SK-N-DZ (cell line): ENCODE measurements at regions not wholly inside any gene's neighbourhood (a gene's known extent, or its start where the extent isn't known, plus 50 kb on each side); places are given as distances from the start of the nearest gene placed in this dataset.

Experiments used
- DNase-seq: peaks from one replicate; pipeline ENCODE4 v3.0.0-alpha.2; 2015; ENCODE audit warnings: low spot score

GRCh38 chr4:19791422-19792123 is 460.1 kb upstream of the SLIT2 start:
- DNase-seq, result no peak

- no peak for DNase-seq
These were observed 465.1 kb upstream of the SLIT2 start for GRCh38 chr4:19786616-19787015.

- DNase-seq, result no peak
These were observed 468.0 kb upstream of the SLIT2 start for GRCh38 chr4:19783667-19784223.

- no peak for DNase-seq
These were observed 470.8 kb upstream of the SLIT2 start for GRCh38 chr4:19780871-19781270.

- no peak for DNase-seq
These were observed 474.8 kb upstream of the SLIT2 start for GRCh38 chr4:19776929-19777328.

GRCh38 chr4:19776021-19776459 is 475.7 kb upstream of the SLIT2 start:
- DNase-seq, result no peak

- DNase-seq, result no peak
These were observed 476.9 kb upstream of the SLIT2 start for GRCh38 chr4:19774690-19775256.

- DNase-seq, result no peak
These were observed 479.1 kb upstream of the SLIT2 start for GRCh38 chr4:19772581-19772980.

GRCh38 chr4:19756661-19757060 is 495.0 kb upstream of the SLIT2 start:
- no peak for DNase-seq

- no peak for DNase-seq
These were observed 499.1 kb upstream of the SLIT2 start for GRCh38 chr4:19752599-19752998.

GRCh38 chr4:19748519-19749479 is 502.9 kb upstream of the SLIT2 start:
- no peak for DNase-seq

GRCh38 chr4:19746377-19746776 is 505.3 kb upstream of the SLIT2 start:
- DNase-seq, result no peak

- DNase-seq, result no peak
These were observed 508.5 kb upstream of the SLIT2 start for GRCh38 chr4:19743115-19743638.

- DNase-seq, result no peak
These were observed 512.5 kb upstream of the SLIT2 start for GRCh38 chr4:19739101-19739651.

- no peak for DNase-seq
These were observed 514.5 kb upstream of the SLIT2 start for GRCh38 chr4:19736968-19737756.

- no peak for DNase-seq
These were observed 516.7 kb upstream of the SLIT2 start for GRCh38 chr4:19735012-19735411.

GRCh38 chr4:19729886-19730651 is 521.6 kb upstream of the SLIT2 start:
- DNase-seq, result no peak

GRCh38 chr4:19728773-19729172 is 522.9 kb upstream of the SLIT2 start:
- no peak for DNase-seq

GRCh38 chr4:19727141-19727540 is 524.6 kb upstream of the SLIT2 start:
- no peak for DNase-seq

- no peak for DNase-seq
These were observed 526.6 kb upstream of the SLIT2 start for GRCh38 chr4:19725130-19725529.
